GM12874 (cell line): ENCODE measurements at regions not wholly inside any gene's neighbourhood (a gene's known extent, or its start where the extent isn't known, plus 50 kb on each side); places are given as distances from the start of the nearest gene placed in this dataset.

Source experiments
- CTCF ChIP-seq: IDR thresholded peaks from 2 replicates; pipeline ENCODE4 v1.5.1; 2011; ENCODE audit warnings: low read depth, mild to moderate bottlenecking, control low read depth, low read length, moderate library complexity; ENCODE audit not compliant: insufficient read depth

DNA sequence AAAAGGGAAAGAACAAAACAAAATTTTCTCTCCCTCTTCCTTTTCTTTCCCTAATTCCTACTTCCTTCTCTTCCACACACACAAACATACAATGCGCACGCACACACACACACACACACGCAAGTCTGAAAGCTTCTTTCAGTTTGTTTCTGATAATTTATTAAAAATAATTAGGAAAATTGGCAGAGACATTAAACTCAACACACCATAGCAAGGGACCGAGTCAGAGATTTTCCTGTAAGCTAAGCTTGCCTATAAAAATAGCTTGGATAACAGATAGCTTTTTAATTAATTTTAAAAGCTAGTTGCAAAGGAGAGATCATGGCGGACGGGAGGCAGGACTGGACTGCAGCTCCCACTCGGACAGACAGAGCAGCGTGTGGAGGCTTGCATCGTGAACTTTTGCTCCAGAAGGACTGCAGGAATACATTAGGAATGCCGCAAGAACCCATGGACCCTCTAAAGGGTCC, 92.6 kb upstream of the MAPK10 start:
- no peak for TF ChIP-seq CTCF

DNA sequence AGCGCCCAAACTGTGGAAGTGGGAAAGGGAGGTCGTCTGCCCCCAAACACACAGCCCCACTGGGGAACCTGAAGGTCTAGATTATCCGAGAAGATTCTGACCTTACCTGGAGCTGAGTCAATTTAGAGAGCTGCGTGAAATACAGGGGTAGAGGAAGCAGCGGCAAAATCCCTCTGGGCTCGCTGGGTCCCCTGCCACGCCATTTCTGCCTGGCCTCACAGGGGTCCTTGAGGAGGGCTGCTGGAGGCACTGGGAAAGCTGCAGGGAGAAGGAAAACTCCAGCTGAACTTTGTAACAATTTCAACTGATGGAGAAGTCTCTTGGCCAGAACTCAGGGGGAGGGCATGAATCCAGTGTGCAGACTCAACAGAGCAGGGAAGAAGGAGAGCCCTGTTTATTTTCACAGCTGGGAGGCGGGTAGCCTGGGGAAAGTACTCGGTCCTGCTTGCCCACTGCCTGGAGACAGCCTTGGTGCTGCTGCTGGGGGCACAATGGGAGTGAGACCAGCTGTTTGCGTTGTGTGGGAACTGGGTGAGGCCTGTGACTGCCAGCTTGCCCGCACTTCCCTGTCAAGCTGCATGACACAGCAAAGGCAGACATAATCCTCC, 93.2 kb upstream of the MAPK10 start:
- no peak for TF ChIP-seq CTCF

- no peak for TF ChIP-seq CTCF
These were observed 102.0 kb upstream of the MAPK10 start for GRCh38 chr4:86461849-86462248.

DNA sequence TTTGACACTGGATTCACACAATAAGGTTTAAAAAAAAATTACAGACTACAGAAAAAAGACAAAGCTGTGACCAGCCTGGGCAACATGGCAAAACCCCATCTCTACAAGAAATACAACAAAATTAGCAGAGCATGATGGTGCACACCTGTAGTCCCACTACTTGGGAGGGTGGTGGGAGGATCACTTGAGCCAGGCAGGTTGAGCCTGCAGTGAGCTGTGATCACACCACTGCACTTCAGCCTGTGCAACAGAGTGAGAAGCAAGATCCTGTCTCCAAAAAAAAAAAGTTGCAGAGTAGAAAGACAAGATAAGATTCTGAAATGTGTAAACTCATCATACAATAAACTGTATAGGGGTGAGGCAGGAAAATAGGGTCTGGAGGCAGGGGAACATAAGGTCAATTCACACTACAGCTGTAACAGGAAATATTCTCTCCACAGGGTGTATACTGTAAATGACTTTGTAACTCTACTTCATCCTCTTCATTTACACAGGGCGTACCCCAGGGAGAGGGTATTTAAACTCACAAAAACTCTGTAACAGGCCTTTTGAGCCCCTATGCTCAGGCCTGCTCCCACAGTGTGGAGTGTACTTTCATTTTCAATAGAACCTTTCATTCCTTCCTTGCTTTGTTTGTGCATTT, 112.6 kb upstream of the MAPK10 start:
- no peak for TF ChIP-seq CTCF

DNA sequence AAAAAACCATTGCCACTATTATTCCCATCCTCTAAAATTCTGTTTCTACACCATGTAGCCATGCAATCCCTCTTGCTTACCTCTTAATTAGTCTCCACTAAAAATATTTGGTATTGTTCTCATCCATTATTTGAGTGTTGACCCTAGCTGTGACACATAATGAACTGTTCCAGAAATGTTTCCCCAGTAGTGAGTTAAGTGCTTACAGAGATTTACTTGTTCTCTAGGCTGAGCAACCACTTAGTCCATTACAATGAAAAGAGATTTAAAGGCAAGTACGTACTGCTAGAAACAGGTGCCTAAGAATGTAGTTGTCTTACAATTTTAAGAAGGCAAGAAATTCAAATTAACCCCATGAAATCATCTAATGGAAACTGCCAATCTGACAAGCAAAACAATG, 112.7 kb upstream of the PTPN13 start:
- TF ChIP-seq CTCF = no peak

DNA sequence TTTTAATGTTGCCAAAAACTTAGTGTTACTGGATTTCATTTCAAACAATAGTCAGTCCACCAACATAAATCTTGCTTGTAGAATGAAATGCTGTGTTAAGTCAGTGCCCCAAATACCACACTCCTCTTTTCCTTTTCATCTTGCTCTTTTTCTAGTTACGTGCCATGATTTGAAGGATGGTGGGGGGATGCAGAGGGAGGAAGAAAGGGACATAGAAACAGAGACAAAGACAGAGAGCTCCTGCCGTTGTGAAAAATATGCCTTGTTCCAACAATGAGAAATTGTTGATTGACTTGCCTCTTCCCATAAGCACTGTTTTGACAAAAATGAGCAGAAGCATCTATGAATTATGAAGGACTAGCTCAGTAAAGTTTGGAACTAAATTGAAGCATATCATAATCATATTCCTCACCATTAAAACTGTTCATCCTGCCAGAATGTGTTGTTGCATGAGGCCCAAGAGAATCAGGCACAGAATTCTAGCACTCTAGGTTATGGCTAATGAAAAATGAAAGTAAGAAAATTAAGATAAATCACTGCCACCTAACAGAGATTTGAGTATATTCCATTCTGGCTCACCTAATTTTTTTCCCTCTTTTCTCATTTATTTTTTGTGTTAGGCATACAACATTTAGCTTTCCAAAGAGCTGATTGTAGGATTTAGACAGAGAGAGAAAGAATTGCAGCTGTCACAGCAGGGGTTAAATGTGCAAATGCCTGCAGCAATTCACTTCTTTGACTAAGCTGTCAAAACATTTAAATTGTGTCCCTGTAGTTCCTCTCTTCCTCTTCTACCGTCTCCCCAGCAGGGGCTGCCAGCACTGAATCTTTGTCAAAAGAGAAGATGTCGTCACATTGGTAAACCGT, 111.6 kb upstream of the PTPN13 start:
- peak; percentile 42; the same call in 1 of the 2 replicates for TF ChIP-seq CTCF

DNA sequence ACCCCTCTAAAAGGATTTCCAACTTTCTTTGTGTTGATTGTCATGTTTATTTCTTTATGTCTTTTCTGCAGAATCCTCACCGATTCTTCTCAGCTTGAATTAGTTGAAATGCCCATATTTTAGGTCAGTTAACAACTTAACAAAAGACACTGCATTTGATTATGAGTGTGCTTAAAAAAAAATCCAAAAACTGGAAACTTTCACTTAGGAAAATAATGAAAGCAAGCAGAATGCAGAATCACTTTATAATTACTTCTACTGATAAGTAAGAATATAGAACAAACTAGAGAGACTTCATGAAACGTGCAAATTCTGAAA, 111.0 kb upstream of the PTPN13 start:
- TF ChIP-seq CTCF = no peak
